ACC112 (cell line): ENCODE measurements at regions not wholly inside any gene's neighbourhood (a gene's known extent, or its start where the extent isn't known, plus 50 kb on each side); places are given as distances from the start of the nearest gene placed in this dataset.

Experiments
- H2AFZ ChIP-seq: fragments of 200-600 bp; sonication (generic); one replicate; pipeline ENCODE4 v1.6.0; 2017; ENCODE audit warnings: antibody characterized with exemption, low read length; ENCODE audit not compliant: unreplicated experiment
- H3K27ac ChIP-seq: fragments of 200-600 bp; sonication (generic); 2 replicates; pipeline ENCODE4 v1.5.1; 2014; ENCODE audit warnings: low read depth, mild to moderate bottlenecking, antibody characterized with exemption, low read length, moderate library complexity
- H3K27me3 ChIP-seq: fragments of 200-600 bp; sonication (generic); 2 replicates; pipeline ENCODE4 v1.6.1; 2014; ENCODE audit warnings: mild to moderate bottlenecking, antibody characterized with exemption, low read length, moderate library complexity, mixed read lengths; ENCODE audit not compliant: insufficient read depth
- H3K36me3 ChIP-seq: fragments of 200-600 bp; sonication (generic); 2 replicates; pipeline ENCODE4 v1.6.1; 2016; ENCODE audit warnings: mild to moderate bottlenecking, antibody characterized with exemption, low read length, moderate library complexity, mixed read lengths; ENCODE audit not compliant: insufficient read depth
- H3K4me1 ChIP-seq: fragments of 200-600 bp; sonication (generic); one replicate; pipeline ENCODE4 v1.6.1; 2016; ENCODE audit warnings: low read length, mixed read lengths; ENCODE audit not compliant: insufficient read depth, unreplicated experiment, control insufficient read depth
- H3K4me3 ChIP-seq: fragments of 200-600 bp; sonication (generic); 2 replicates; pipeline ENCODE4 v1.5.1; 2014; ENCODE audit warnings: mild to moderate bottlenecking, low read depth, low read length
- H3K79me2 ChIP-seq: fragments of 200-600 bp; sonication (generic); one replicate; pipeline ENCODE4 v1.6.0; 2016; ENCODE audit warnings: low read length; ENCODE audit not compliant: control insufficient read depth, unreplicated experiment, insufficient read depth

DNA sequence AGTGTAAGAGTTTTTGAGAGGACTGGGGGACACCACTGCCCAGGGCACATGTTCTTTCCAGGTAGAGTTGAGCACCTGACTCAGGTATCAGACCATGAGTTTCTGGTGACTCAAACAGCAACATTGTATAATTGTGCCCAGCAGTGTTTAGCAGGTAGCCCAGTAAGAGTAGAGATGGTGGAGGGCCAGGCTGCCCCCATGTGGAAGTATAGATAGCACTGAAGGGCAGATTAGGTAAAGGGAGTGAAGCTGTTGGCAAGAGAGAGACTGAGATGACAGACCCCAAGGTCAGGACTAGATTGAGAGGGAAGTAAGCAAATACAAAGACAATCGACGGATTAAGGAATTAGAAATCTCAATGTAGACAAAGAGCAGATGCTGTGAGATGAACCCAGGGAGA lies 74.6 kb downstream of the TRIM42 start:
- no peaks in the 10 kb centered on the region for H3K79me2 ChIP-seq
- H3K4me1 ChIP-seq, result no peaks in the 10 kb centered on the region
- H3K4me3 ChIP-seq, result no peak overlapping the region
- H3K27ac ChIP-seq, result no peak overlapping the region
- H3K36me3 ChIP-seq, result no peaks in the 10 kb centered on the region
- peaks cover 43% of the 10 kb centered on the region for H3K27me3 ChIP-seq
- H2AFZ ChIP-seq, result no peak overlapping the region

DNA sequence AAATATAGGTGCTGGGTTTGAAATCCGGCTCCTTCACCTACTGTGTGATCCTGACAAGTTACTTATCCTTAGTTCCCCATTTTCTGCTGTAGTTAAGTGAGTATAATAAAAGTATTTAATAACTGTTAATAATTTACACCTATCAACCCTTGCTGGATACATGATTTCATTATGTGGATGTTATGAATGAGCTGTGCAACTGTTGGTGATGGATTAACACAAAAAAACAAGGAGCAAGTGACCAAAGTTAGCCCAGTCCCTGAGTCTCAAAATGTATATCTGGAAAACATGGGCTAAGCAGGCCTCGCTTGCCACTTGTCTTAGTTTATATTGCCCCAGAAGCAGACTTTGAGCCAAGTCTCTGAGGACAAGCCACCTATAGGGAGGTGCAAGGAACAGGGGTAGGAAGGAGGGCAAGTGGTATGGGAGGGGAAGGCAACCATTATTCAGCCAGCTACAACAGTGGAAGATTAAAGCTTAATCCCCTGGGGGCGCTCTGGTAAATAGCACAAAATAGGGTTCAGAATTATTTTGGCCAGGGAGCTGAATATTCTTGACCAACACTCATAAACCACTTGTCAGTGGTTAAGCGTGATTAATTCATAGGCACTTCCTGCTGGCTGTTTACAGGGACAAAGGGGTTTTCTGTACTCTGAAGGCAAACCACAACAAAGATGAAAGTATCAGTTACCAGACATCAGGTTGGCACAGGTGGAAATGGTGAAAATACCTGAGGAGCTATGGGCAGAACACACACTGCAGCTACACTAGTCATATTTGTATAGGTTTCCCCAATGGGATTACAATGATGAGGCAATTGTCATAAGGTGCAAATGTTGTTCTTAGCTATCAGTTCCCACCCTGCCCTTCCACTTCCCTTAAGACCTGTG lies 76.2 kb downstream of the TRIM42 start:
- H3K79me2 ChIP-seq, result no peaks in the 10 kb centered on the region
- H3K4me3 ChIP-seq, result no peak overlapping the region
- peaks cover 57% of the 10 kb centered on the region for H3K27me3 ChIP-seq
- no peaks in the 10 kb centered on the region for H3K36me3 ChIP-seq
- no peak overlapping the region for H3K27ac ChIP-seq
- no peaks in the 10 kb centered on the region for H3K4me1 ChIP-seq
- H2AFZ ChIP-seq, result no peak overlapping the region

DNA sequence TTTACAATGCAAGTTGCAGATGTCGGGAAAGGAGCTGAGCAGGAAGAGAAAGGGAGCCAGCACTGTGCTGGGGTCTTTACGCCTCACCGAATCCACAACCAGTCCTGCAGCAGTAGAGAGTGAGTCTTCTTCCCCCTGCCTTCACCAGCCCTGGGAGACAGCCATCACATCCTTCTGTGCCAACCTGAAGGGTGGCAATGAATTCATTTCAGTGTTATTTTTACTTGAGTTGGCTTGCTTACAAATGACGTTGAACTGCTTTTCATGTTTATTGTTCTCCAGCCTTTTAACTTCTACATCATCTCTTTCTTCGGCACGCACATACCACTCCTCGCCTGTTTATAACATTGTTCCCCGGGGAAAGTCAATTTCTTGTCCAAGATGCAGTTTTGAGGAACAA lies 77.1 kb downstream of the TRIM42 start:
- H3K27me3 ChIP-seq, result peaks cover 51% of the 10 kb centered on the region
- H3K4me3 ChIP-seq, result no peak overlapping the region
- no peaks in the 10 kb centered on the region for H3K4me1 ChIP-seq
- H3K27ac ChIP-seq, result no peak overlapping the region
- no peaks in the 10 kb centered on the region for H3K79me2 ChIP-seq
- no peaks in the 10 kb centered on the region for H3K36me3 ChIP-seq
- H2AFZ ChIP-seq, result no peak overlapping the region

DNA sequence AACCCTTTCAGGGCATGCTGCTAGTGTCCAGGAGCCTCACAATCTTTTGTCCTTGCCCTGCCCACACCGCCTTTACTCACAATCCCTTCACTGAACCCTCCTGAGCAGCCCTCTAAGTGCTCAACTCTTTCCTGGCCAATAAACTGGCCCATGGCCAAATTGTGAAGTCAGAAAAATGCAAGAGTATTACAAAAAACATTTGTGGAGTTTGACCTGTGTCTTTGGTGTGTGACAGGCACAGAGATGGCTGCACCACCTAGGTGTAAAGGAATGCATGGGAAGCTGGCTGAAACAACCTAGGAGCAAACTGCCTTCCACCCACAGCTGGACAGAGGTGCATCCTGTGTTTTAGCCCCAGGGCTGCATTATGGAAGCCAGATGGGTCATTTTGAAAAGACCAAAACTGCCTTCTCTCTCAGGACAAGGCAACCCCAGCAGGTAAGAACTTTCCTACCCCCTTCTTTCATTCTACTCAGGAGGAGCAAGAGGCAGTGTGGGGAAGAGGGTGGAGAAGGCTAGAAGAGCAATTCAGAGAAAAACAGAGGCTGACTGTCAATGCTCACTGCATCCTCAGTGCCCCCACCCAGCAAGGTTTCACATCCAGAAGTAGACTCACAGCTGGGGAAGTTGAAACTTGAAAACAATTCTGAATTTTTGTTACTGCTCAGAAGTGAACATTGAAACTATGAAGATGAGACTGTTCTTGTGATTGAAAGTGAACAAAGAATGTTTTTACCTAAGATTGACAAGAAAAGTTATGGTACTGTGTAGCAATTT lies 78.6 kb downstream of the TRIM42 start:
- H3K36me3 ChIP-seq, result no peaks in the 10 kb centered on the region
- H3K4me1 ChIP-seq, result no peaks in the 10 kb centered on the region
- H3K4me3 ChIP-seq, result no peak overlapping the region
- no peaks in the 10 kb centered on the region for H3K79me2 ChIP-seq
- H2AFZ ChIP-seq, result no peak overlapping the region
- no peak overlapping the region for H3K27ac ChIP-seq
- peaks cover 40% of the 10 kb centered on the region for H3K27me3 ChIP-seq

DNA sequence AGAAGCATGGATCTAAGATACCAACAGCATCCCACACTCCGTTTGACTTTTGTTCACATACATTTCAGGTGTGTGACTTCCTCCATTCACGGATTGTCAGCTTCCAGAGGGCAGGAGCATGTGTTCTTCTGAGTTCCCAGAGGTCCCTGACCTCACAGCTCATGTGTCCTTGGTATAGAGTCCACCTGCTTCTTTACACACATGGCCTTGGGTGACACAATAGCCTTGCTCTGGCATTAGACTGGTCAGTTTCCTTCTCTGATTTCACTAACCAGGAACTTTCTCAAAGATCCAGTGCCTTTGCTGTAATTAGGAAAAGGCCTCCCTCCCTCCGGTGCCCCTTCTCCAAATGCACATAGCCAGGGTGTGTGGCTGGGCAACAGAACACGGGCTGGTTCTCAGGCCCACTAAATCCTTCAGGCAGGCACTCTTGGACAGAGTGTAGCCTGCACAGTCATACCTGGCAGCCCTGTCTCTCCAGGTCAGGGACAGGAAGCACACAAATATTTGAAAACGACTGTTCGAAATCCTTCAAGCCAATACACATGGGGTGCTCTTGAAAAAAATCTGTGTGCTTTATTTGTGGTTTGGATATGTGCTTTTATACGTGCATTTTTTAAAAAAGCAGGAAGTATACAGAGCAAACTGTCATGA lies 81.1 kb downstream of the TRIM42 start:
- Histone ChIP-seq H3K27me3 (peaks cover 26% of the 10 kb centered on the region; the same call in 1 of the 2 replicates), H3K27ac (no peak overlapping the region), H3K36me3 (no peaks in the 10 kb centered on the region), H3K79me2 (no peaks in the 10 kb centered on the region), H3K4me3 (no peak overlapping the region), H3K4me1 (no peaks in the 10 kb centered on the region), H2AFZ (no peak overlapping the region)

DNA sequence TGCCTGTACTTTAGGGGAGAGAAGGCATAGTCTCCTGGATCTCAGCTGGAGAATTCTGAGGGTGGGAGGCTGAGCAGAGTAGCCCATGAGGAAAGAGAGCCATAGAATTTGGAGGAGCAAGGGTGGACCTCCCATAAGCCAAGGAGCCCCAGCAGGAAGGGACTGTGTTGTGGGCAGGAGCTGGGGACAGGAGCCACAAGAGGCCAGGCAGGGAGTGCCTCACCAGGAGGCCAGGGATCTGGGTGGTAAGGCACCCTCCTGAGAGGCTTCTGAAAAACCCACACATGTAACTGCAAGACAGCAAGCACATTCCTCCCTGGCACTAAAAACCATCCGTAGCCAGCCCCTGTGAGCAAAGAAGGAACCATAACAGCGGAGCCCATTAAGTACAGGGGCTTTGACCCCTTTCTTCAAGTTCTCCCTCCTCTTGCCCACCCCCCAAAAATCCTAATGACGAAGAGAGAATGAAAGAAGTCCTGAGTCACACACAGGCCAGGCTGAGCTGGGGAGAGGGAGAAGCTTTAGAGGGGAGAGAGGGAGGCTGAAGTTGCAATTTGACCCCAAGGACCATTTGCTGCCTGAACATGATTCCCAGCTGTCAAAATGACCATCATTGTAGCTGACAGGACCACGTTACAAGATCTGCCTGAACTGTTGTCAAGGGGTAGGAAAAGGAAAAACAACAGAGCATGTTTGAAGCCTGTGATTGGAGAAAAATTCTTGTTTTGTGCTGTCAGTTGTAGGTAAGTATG lies 82.6 kb downstream of the TRIM42 start:
- no peaks in the 10 kb centered on the region for H3K36me3 ChIP-seq
- no peak overlapping the region for H2AFZ ChIP-seq
- no peaks in the 10 kb centered on the region for H3K79me2 ChIP-seq
- H3K27me3 ChIP-seq, result peaks cover 26% of the 10 kb centered on the region; the same call in 1 of the 2 replicates
- H3K27ac ChIP-seq, result no peak overlapping the region
- no peak overlapping the region for H3K4me3 ChIP-seq
- no peaks in the 10 kb centered on the region for H3K4me1 ChIP-seq

DNA sequence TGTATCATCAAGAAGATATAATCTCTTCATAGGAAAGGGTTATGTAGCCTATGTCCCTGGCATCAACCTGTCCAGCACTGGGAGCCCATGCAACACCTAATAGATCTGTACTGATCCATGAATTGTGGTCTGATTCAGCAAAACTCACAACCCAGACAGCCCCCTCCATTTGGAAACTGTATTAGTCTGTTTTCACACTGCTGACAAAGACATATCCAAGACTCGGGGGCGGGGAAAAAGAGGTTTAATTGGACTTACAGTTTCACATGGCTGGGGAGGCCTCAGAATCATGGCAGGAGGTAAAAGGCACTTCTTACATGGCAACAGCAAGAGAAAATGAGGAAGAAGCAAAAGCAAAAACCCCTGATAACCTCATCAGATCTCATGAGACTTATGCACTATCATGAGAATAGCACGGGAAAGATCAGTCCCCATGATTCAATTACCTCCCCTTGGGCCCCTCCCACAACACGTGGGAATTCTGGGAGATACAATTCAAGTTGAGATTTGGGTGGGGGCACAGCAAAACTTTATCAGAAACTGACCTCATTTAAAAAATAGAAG lies 83.3 kb downstream of the TRIM42 start:
- no peaks in the 10 kb centered on the region for H3K4me1 ChIP-seq
- H3K4me3 ChIP-seq, result no peak overlapping the region
- no peaks in the 10 kb centered on the region for H3K36me3 ChIP-seq
- peaks cover 26% of the 10 kb centered on the region; the same call in 1 of the 2 replicates for H3K27me3 ChIP-seq
- H3K27ac ChIP-seq, result no peak overlapping the region
- no peak overlapping the region for H2AFZ ChIP-seq
- no peaks in the 10 kb centered on the region for H3K79me2 ChIP-seq

DNA sequence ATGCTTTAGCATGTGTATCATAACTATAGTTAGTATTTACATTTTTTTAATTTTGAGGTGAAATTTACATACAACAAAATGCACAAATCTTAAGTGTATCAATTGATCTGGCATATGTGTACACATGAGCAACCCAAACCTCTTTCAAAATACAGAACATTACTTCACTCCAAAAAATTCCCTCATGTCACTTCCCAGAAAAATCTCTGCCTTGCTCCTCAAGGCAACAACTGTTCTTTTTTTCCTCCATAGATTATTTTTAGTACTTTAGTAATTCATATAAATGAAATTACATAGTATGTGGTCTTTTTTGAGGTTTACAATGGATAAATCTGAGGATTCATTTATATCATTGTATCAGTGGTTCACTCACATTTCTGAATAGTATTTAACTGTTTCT lies 84.9 kb downstream of the TRIM42 start:
- no peak overlapping the region for H3K27ac ChIP-seq
- H3K36me3 ChIP-seq, result no peaks in the 10 kb centered on the region
- H3K4me3 ChIP-seq, result no peak overlapping the region
- H3K79me2 ChIP-seq, result no peaks in the 10 kb centered on the region
- H2AFZ ChIP-seq, result no peak overlapping the region
- H3K4me1 ChIP-seq, result no peaks in the 10 kb centered on the region
- peaks cover 18% of the 10 kb centered on the region for H3K27me3 ChIP-seq

DNA sequence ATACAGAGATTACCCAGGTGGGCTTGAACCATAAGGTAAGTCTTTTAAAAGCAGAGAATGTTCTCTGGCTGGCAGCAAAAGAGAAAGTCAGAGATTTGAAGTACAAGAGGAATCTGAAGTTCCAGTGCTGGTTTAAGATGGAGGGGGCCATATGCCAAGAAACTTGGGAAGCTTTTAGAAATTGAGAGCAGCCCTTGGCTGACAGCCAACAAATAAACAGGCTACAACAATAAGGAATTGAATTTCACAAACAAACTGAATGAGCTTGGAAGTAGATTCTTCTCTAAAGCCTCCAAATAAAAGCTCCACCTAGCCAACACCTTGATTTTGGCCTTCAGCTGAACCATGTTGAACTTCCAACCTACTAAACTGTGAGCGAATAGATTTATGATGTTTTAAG lies 85.7 kb downstream of the TRIM42 start:
- H3K4me1 ChIP-seq, result no peaks in the 10 kb centered on the region
- H3K79me2 ChIP-seq, result no peaks in the 10 kb centered on the region
- no peaks in the 10 kb centered on the region for H3K36me3 ChIP-seq
- H3K27me3 ChIP-seq, result peaks cover 10% of the 10 kb centered on the region
- no peak overlapping the region for H3K27ac ChIP-seq
- H2AFZ ChIP-seq, result no peak overlapping the region
- no peak overlapping the region for H3K4me3 ChIP-seq

DNA sequence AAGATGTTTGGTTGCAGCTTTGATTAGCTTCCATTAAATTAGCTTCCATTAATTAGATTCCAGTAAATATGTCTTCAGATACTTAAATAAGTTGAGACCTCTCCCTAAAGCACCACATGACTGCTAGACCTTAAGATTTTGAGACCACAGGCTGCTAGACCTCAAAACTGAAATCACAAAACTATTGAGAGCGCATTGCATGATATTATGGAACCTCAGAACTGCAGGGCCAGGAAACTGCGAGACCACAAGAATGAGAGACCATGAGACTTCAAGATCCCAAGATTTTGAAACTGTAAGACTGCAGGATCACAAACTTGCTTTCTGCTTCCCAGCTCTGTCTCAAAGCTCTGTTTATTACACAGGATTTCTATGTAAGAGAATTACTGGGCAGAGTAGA lies 87.4 kb downstream of the TRIM42 start:
- Histone ChIP-seq H3K36me3 (no peaks in the 10 kb centered on the region), H2AFZ (no peak overlapping the region), H3K79me2 (no peaks in the 10 kb centered on the region), H3K4me1 (no peaks in the 10 kb centered on the region), H3K27ac (no peak overlapping the region), H3K27me3 (peaks cover 5% of the 10 kb centered on the region; the same call in 1 of the 2 replicates), H3K4me3 (no peak overlapping the region)
